ENCODE measurements at regions not wholly inside any gene's neighbourhood (a gene's known extent, or its start where the extent isn't known, plus 50 kb on each side); places are given as distances from the start of the nearest gene placed in this dataset.

DNA sequence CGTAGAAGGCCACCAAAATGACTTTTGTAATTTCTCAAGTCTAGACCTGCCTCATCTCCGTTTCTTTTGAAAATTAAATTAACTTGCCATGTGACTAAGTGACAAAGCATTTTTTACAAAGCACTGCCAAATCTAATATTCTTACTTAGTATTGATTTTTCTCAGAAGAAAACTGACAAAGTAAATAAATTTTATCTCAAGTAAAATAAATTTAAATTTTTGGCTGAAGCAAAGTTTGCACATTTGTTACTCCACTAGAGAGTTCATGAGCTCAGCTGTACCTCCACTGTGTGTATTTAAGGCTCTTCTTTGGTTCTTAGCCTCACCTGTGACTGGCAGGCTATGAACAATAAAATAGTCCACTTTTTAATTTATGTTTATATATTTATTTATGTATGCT, 441.1 kb upstream of the PCDH10 start:
- no peaks in the 10 kb centered on the region for H3K36me3 ChIP-seq (ENCODE audit: control insufficient read depth in 4 of 4, insufficient read depth in 3 of 4, low read depth in 1 of 4, low read length in 3 of 4)
- H3K27ac ChIP-seq (ENCODE audit: low read depth in 1 of 2, low read length in 2 of 2) = no peak overlapping the region
- H3K9me3 ChIP-seq (ENCODE audit: control insufficient read depth in 4 of 4, low read length in 3 of 4) = no peaks in the 10 kb centered on the region
- 70% methylated on average over 2 of the region's 2 CpGs for WGBS
- no peak overlapping the region for H3K4me3 ChIP-seq (ENCODE audit: low read depth in 1 of 3, low read length in 3 of 3)
- no peaks in the 10 kb centered on the region for H3K27me3 ChIP-seq (ENCODE audit: control insufficient read depth in 4 of 4, insufficient read depth in 4 of 4, low read length in 3 of 4)
- H3K9ac ChIP-seq (ENCODE audit: low read depth in 1 of 2, low read length in 2 of 2) = no peak overlapping the region
- DNase-seq (ENCODE audit: low spot score) = no peak
- TF ChIP-seq YY1 (IDR thresholded peaks at IDR 0.05) = no peak
- TF ChIP-seq HNF4A (conservative IDR thresholded peaks at IDR 0.05) = no peak
- TF ChIP-seq, protein P1, sequence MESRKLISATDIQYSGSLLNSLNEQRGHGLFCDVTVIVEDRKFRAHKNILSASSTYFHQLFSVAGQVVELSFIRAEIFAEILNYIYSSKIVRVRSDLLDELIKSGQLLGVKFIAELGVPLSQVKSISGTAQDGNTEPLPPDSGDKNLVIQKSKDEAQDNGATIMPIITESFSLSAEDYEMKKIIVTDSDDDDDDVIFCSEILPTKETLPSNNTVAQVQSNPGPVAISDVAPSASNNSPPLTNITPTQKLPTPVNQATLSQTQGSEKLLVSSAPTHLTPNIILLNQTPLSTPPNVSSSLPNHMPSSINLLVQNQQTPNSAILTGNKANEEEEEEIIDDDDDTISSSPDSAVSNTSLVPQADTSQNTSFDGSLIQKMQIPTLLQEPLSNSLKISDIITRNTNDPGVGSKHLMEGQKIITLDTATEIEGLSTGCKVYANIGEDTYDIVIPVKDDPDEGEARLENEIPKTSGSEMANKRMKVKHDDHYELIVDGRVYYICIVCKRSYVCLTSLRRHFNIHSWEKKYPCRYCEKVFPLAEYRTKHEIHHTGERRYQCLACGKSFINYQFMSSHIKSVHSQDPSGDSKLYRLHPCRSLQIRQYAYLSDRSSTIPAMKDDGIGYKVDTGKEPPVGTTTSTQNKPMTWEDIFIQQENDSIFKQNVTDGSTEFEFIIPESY (IDR thresholded peaks at IDR 0.05) = no peak
- TF ChIP-seq SP1 (IDR thresholded peaks at IDR 0.05) = no peak
- no peak for TF ChIP-seq EGR1 (IDR thresholded peaks at IDR 0.05; ENCODE audit: low read depth in 2 of 2)
- TF ChIP-seq, protein P2, sequence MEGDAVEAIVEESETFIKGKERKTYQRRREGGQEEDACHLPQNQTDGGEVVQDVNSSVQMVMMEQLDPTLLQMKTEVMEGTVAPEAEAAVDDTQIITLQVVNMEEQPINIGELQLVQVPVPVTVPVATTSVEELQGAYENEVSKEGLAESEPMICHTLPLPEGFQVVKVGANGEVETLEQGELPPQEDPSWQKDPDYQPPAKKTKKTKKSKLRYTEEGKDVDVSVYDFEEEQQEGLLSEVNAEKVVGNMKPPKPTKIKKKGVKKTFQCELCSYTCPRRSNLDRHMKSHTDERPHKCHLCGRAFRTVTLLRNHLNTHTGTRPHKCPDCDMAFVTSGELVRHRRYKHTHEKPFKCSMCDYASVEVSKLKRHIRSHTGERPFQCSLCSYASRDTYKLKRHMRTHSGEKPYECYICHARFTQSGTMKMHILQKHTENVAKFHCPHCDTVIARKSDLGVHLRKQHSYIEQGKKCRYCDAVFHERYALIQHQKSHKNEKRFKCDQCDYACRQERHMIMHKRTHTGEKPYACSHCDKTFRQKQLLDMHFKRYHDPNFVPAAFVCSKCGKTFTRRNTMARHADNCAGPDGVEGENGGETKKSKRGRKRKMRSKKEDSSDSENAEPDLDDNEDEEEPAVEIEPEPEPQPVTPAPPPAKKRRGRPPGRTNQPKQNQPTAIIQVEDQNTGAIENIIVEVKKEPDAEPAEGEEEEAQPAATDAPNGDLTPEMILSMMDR (IDR thresholded peaks at IDR 0.05; ENCODE audit: low read depth, low read length, missing input control) = no peak
- TF ChIP-seq, protein P3, sequence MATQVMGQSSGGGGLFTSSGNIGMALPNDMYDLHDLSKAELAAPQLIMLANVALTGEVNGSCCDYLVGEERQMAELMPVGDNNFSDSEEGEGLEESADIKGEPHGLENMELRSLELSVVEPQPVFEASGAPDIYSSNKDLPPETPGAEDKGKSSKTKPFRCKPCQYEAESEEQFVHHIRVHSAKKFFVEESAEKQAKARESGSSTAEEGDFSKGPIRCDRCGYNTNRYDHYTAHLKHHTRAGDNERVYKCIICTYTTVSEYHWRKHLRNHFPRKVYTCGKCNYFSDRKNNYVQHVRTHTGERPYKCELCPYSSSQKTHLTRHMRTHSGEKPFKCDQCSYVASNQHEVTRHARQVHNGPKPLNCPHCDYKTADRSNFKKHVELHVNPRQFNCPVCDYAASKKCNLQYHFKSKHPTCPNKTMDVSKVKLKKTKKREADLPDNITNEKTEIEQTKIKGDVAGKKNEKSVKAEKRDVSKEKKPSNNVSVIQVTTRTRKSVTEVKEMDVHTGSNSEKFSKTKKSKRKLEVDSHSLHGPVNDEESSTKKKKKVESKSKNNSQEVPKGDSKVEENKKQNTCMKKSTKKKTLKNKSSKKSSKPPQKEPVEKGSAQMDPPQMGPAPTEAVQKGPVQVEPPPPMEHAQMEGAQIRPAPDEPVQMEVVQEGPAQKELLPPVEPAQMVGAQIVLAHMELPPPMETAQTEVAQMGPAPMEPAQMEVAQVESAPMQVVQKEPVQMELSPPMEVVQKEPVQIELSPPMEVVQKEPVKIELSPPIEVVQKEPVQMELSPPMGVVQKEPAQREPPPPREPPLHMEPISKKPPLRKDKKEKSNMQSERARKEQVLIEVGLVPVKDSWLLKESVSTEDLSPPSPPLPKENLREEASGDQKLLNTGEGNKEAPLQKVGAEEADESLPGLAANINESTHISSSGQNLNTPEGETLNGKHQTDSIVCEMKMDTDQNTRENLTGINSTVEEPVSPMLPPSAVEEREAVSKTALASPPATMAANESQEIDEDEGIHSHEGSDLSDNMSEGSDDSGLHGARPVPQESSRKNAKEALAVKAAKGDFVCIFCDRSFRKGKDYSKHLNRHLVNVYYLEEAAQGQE (IDR thresholded peaks at IDR 0.05) = no peak
- TF ChIP-seq, protein P4, sequence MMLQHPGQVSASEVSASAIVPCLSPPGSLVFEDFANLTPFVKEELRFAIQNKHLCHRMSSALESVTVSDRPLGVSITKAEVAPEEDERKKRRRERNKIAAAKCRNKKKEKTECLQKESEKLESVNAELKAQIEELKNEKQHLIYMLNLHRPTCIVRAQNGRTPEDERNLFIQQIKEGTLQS (IDR thresholded peaks at IDR 0.05) = no peak
- no peak for TF ChIP-seq JUND (IDR thresholded peaks at IDR 0.05)
- no peaks in the 10 kb centered on the region for H3K4me1 ChIP-seq (ENCODE audit: control insufficient read depth in 4 of 4, insufficient read depth in 4 of 4, low read length in 3 of 4)

DNA sequence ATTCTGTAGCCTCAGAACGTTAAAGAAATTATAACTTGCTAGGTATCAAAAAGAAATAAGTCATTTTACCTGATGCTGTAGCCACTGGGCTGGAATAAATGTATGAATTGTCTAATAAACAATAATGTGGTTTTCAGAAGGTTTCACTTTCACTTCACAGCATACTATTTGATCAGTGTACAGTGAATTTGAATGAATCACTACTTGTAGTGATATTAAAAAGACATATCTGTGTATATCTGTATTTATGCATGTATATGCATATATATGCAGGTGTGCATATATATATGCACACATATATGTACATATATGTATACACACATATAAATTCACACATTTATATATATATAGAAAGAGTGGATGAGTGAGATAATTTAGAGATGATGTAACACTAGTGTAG, 440.0 kb upstream of the PCDH10 start:
- Histone ChIP-seq H3K36me3 (ENCODE audit: control insufficient read depth in 4 of 4, insufficient read depth in 3 of 4, low read depth in 1 of 4, low read length in 3 of 4) (no peaks in the 10 kb centered on the region), H3K27me3 (ENCODE audit: control insufficient read depth in 4 of 4, insufficient read depth in 4 of 4, low read length in 3 of 4) (no peaks in the 10 kb centered on the region), H3K4me3 (ENCODE audit: low read depth in 1 of 3, low read length in 3 of 3) (no peak overlapping the region), H3K9me3 (ENCODE audit: control insufficient read depth in 4 of 4, low read length in 3 of 4) (no peaks in the 10 kb centered on the region), H3K27ac (ENCODE audit: low read depth in 1 of 2, low read length in 2 of 2) (no peak overlapping the region), H3K4me1 (ENCODE audit: control insufficient read depth in 4 of 4, insufficient read depth in 4 of 4, low read length in 3 of 4) (no peaks in the 10 kb centered on the region), H3K9ac (ENCODE audit: low read depth in 1 of 2, low read length in 2 of 2) (no peak overlapping the region)
- no peak for DNase-seq (ENCODE audit: low spot score)
- TF ChIP-seq, protein P1 (IDR thresholded peaks at IDR 0.05) = no peak
- TF ChIP-seq HNF4G (IDR thresholded peaks at IDR 0.05) (no peak), RAD21 (IDR thresholded peaks at IDR 0.05) (no peak), RXRA (IDR thresholded peaks at IDR 0.05) (no peak)
- TF ChIP-seq, protein P5, sequence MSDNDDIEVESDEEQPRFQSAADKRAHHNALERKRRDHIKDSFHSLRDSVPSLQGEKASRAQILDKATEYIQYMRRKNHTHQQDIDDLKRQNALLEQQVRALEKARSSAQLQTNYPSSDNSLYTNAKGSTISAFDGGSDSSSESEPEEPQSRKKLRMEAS (IDR thresholded peaks at IDR 0.05) = no peak
- 29% methylated on average over 1 of the region's 1 CpG for WGBS

All from liver (tissue), 8 donors.